RPMI8226 (cell line): ENCODE measurements at regions not wholly inside any gene's neighbourhood (a gene's known extent, or its start where the extent isn't known, plus 50 kb on each side); places are given as distances from the start of the nearest gene placed in this dataset.

Experiments
- DNase-seq: peaks from one replicate; pipeline ENCODE4 v3.0.0-alpha.2; 2015

DNA sequence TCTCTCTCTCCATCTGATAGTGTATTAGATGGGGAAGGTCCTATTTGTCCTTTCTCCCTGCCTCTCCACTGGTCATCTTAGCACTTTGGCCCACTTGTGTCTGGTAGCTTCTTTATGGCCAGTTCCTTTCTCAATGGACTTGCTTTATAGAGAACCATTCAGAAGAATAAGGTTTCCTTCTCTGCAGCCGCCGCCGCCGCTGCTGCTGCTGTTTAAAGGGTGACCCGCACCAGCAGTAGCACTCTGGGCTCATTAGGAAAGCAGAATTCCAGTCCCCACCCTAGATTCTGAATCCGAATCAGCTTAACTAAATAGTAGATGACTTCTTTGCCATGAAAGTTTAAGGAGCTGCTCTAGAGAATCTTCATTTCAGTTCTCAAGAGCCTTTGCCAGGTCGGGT lies 490.2 kb downstream of the FOXO1 start:
- DNase-seq: no peak

DNA sequence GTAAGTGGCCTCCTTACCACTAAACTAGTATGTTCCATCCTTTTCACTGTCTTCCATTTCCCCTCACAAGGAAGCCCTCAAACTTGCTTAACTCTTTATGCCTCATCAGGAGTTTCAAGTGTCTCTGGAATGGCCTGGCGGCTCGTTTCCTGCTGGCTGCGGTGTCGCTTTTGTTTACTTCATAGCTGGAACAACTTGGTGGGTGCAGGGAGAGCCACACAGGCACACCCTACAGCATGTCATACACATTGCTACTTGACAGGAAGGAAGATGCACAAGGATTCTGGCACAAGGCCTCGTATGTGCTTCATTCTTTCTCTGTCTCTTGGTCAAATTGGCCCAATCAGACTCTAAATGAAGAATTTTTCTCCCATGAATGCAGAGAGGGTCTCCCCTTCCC lies 488.3 kb downstream of the FOXO1 start:
- no peak for DNase-seq

DNA sequence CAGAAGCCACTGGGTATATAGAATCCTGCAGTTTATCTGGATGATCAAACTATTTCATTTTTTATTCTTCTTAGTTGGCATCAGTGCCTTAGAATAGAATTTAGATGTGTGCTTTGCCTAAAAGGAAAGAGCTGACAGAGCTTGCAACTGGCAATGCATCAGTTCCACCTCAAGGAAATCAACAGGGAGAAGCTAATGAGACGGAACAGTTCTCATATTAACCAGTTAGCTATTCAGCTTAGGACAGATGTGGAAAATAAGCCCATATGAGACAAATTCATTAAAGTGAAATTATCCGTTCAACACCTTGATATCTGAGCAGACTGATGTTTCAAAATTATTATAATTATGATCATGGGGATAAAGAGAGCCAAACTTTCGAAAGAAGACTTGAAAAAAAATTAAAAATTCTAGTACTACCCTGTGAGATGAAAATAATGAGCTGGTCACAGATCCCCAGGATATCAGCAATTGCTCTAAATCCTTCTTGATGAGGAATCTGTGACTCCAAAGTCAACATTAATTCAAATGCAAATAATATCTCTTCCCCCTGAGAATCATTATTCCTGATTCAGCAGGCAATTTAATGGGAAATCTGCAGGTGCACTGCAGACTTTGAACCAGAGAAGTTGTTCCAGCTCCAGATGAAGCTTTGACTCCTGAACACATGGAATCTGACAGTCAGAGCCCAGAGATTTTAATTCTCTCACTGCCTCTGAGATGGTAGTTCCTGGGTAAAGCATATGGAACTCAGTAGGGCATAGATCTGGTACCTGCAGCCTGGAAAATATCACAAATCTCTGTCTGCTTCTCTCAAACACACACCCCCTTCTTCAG lies 486.8 kb downstream of the FOXO1 start:
- no peak for DNase-seq

DNA sequence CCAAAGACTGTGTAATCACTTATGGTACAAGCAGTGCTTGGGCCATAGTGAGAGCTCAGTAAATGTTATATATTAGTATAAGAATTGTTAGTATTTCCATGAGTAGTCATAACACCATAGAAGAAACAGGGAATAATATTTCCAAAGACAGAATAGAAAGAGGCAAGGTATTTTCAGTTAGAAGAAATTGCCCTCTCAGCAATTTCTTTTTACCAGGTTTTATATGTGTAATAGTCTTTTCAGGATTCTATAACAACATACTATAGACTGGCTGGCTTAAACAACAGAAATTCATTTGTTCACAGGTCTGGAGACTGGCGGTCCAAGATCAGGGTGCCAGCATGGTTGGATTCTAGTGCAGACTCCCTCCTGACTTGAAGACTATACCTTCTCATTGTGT lies 485.7 kb downstream of the FOXO1 start:
- DNase-seq: no peak

DNA sequence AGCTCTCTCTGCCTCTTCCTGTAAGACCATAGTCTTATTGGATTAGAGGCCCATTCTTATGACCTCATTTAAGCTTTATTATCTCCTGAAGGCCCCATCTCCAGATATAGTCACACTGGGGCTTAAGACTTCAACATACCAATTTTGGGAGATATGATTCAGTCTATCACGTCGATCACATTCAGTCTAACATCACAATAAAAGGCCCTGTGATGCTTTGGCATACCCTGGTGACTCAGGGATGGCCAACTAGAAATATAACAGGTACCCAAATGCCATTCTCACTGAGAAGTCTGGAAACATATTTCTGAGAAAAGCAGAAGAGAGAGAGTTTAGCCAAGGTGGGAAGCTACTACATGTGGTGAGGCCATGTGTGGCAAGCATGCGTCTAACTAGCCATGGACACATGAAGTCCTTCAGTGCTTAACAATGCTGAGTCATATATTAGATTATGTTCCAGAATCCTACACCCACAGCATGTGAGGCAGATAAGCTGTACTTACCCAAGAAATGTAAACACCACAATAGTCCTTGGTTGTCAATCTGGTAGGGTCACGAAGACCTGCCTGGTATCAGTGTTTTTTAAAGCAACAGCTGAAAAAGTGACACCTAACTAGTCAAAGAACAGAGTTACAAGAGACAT lies 485.1 kb downstream of the FOXO1 start:
- DNase-seq: no peak

DNA sequence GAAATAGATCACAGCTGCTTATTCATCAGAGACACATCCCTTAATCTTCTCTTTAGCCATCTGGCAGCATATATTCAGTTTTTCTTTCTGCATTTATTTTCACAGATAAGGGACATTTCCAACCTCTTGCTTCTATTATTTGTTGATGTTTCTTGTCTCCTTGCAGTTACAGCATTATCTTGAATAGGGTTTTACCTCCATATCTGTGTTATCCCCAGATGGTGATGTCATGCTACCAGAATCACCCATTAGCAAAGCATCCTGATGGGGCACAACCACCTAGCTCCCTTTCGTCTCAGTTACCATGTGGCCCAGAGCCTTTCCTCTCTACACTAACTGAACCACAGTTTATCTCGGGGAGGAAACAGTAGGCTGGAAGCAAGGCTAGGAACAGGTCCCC lies 483.9 kb downstream of the FOXO1 start:
- no peak for DNase-seq

DNA sequence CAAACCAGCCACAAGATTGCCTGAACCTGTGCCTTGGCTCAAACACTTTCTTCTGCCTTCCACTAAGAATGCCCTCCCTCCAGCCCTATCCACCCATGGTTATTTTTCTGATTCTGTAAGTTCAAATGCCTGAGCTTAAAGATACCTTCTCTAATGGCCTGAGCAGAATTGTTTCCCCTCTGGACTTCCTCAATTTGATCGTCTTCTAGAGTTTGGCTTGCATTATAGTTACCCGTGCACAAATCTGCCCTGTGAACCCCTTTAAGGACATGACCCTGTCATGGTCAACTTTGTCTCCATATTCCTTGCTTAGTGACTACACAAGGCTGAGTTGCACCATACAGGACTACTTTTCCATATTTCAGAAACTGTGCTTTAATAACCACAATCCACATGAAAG lies 481.0 kb downstream of the FOXO1 start:
- no peak for DNase-seq

DNA sequence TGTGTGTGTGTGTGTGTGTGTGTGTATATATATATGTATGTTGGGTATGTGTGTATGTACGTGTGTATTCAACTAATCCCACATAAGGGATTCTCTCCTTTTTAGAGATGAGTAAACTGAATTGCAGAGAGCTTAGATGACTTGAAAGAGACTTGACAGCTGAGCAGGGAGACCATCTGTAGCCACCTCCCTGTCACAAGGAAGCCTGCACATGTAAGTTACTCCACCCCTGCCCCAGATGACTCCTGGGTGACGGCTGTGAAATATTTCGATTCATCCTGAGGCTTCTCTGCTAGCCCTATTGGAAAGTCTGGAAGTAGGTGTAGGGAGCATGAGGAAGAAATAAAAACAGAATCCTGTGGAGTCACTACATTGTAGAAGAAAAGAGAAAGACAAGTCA lies 480.4 kb downstream of the FOXO1 start:
- DNase-seq: no peak

DNA sequence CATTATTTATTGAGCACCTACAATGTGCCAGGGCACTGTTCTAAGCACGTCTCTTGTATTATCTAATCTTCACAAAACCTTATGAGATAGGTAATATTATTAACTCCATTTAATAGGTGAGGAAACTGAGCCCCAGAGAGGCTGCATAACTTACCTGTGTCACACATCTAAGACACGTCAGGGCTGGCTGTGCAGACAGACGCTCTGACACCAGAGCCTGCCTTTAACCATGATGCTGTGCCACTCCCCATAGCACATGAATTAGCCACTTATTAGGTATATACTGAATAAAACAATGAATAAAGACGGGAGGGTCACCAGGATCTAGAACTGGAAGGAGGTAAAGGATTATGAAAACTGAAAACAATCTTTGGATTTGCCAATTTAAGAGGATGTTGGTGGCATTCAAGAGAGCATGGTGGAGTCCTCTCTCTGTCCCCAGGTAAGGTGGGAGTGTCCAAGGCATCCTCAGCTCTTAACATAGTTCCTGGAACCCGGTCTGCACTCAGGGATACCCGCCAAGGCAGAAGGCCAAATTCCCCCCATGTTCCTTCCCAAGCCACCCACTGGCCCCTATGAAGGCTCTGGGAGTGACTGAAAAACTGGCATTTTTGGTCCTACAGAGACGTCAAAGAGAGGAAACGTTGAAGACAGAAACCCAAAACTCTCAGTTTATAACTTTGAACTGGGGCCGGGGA lies 479.7 kb downstream of the FOXO1 start:
- no peak for DNase-seq

DNA sequence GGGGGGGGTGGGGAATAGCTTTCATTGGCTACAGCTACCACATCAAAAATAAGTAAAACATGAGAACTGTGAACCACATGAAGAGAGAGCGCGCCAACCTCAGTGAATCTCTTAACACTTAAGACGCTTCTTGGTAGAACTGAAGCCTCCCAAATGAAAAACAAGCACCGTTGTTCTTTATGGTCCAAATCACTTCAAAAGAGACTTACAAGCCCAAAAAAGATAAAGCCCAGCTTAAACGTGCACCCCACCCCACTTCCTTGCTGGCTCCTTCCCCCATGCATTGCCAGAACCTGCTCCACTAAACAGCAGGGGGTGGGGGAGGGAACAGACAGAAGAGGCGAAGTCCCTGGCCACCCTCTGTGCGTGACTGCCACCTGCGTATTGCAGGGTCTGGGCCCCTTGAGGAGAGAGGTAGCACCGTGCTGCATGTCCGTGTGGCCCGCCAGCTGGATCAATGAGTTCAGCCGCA lies 479.1 kb downstream of the FOXO1 start:
- no peak for DNase-seq

DNA sequence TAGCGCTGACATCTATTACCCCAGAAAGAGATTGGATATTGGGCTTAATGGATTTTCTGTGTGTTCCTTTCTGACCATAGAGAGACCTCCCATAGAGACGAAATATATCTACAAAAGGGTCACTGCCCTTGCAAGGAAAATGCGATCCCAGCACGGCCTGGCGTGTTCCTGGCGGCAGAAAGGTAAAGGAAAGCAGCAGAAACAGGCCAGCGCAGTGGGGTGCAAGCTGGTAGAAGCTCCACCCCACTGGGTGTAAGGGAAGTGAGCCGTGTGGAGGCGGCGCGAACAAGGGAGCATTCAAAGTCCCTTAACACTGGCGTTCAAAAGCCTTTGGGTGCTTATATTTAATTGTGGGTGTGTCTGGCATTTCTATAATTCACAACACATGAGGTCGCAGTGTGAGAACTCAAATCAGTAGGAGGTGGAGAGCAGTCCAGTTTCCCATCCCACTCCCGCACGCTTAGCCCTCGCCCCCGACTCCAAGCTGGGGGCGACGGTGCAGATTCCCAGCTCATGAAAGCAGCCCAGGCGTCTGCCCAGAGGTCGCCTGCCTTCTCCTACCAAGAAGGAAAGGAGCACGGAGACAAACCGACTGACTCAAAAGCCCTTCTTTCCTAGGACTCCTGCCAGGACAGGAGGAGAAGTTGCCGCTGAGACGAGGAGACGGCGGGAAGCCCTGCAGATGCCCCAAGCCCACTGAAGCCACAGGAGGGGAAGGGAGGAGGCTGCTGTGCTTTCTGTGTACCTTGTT lies 478.4 kb downstream of the FOXO1 start:
- no peak for DNase-seq

DNA sequence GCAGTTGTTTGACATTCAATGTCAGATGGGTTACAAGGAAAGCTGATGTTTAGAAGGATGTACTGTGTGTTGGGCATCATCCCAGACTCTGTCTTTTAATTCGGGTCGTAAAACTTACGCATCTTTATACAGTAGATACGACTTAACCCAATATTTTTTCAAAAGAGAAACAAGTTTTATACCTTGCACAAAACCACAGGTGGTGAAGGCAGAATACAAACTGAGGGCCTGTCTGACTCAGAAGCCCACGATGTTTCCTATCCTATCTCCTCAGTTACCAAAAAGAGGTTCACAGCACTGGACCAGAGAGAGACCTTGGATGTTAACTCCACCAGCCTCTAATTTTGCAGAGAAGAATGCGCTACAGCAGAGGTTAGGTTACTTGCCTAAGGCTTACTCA lies 477.0 kb downstream of the FOXO1 start:
- DNase-seq: no peak

DNA sequence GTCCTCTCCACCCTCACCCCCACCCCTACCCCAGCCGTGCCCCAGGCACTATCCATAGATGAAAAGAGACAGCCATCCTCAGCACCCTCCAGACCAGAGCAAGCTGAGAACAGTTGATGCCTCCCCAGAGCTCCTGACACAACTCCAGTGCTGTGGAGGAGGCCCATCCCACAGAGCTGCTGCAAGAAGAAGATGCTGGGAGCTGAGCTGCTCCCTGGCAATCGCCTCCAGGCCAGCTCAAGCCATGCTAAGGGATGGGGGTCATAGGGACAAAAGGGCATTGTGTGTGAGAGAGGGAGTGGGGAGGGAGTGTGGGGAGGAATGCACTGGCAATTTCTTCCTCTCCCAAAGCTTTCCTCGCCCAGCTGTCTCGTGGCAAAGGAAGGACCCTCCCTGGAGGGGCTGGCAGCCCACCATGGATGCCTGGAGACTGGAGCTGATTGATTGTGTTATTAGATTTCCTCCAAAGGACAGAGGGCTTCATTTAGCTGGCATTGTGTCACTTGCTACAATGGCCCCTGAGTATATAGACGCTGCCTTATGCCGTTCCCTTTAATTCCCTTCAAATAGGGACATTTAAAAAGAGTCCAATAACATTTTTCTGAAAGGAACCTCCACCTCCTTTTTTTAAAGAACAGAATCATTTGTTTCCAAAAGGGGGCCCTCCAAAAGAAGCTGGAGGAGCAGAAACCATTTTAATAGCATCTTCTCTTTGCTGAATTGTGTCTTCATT lies 476.4 kb downstream of the FOXO1 start:
- DNase-seq: no peak

DNA sequence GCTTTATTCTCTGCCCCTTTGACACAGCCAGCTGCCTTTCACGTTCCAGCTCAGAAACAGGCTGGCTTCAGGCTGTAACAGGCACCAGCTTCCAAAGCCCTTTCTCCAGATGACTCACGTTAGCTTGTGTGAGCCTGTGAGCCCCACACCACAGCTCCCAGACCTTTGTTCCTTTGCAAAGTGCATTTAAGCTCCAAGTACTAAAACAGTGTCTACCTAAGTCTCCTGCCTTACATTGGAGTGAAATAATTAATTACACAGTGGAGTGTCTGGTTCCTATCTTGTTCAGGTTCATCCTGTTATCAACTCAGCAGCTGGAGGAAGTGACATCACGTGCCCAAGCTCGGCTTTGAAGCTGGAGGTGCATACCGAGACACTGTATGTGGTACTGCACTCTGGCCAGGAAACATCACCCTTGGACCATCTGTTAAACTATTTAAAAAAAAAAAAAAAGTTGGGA lies 475.8 kb downstream of the FOXO1 start:
- no peak for DNase-seq

DNA sequence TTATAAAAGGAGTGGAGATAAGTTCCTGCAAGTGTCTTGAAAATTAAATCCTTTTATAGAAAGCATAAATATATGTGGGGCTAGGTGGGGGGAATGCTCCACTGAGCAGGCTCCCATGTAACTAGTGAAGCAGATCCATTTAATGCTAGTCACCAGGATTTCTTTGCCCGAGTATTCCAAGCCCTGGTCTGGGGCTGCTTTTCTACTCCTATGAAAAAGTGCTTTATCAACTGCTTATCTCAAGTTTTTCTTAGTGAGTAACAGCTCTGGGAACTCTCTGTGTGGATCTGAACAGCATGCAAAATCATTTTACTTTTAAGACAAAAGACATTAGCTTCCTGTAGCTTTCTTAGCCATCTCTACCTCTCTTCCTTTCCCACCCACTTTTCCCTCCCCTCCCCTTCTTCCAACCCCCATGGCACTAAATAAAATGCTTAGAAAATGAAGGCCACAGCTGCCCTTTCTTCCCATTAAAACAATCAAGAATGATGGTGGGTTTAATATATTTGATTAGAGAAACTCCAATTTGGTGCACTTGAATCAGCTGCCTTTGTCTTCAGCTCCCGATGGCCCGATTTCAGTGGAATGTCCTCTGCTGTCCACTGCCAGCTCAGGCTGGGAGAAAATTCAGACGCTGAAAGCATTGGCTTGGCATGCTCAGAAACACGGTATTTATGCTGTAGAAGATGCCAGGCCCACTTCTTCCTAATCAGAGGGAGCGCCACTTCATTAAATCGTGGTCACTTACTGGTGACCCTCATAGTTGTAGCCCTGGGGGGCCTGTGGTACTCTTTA lies 475.1 kb downstream of the FOXO1 start:
- no peak for DNase-seq

DNA sequence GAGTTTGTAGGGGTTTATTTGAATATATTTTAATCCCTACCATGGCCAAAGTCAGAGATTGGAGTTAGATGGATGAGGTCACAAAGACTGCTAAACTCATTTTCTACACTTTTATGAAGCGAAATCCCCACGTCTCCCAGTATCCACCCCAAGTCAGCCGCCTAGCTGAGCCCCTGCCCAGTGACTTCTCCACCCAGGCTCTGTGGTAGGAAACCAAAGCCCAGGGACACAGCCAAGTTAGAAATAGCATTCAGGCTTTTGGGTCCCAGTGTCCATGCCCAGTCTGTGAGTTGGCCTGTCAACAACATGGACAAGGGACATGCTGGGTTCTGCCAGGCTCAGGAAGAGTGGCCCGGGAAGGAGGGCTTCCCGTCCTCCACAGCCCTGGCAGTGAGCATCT lies 474.0 kb downstream of the FOXO1 start:
- no peak for DNase-seq

DNA sequence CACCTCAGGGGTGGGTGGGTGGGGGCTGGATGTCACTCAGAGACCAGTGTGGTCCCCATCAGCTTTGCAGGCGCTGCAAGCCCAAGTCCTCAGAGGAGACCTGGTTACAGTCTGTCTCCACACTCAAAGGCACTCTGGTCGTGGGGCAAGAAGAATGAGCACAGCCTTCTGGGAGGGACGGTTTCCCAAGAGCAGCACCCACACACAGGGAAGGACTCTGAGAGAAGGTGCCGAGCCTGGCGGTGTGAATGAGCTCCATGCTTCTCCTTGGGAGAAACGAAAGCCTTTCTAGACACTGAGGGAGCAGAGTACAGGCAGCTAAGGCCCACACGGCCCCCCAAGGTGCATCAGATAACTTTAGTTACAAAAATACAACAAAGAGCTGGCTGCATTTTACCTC lies 473.6 kb downstream of the FOXO1 start:
- DNase-seq: no peak

DNA sequence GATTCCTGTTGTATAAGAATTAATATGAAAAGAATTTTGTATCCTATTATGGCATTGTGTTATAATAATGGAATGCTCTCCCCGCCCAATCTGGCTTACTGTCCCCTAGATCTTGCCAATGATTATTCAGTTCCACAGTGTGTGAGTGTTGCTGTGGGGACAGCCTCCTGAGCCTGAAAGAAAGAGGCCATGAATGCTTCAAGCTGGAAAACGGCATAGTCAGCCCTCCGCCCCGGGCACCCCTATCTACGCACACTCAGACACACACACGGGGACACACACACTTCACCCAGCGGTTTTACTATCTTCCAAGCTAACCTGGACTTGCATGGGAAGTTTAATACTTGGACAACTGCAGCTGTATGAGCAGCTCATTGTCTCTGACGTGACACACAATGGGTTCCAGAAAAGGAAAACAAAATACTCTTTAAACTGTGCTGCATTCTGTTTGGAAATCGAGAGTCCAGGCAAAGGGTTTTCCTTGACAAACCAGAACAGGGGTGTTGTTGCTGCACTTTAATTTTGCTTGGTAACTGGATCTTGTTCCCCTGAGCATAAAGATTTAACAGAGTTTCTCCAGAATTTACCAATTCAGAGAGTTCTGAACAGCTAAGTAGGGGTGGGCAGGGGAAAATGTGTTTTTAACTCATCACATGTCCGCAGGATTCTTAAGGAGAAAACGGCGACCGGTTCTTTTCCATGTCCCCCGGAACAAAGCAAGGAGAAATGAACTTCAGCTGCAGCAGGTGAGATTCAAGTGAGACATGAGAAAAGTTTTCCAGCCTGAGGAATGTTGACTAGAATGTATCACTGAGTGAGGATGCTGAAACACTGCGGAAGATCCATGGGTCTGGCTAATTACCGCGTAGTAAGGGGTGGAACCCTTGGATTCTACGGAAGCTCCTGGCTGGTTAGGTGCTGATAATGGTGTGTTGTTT lies 472.9 kb downstream of the FOXO1 start:
- no peak for DNase-seq

DNA sequence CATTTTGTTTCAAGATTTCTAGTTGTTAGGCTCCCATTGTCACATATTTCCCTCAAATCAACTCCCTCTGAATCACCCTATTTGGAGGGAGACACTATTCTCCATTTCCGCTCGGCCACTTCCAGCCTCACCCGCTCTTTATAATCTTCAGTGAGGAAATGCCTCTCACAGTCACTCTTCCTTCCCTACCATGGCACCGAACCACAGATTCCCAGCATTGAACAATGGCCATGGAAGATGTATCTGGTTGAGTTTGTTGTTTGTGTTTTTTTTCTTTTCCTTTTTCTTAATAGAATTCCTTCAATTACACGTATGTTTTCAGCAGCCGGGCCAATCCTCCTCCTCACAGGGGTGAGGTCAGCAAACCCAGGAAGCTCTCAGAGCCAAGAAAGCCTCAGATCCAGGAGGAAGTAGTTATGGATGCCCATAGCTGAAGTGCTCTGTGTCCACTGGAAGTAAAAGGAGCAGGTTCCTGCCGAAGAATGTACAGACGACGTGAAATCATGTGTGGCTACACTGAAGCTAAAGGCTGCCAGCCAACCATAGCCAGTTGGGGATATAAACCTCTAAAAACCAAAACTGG lies 472.1 kb downstream of the FOXO1 start:
- DNase-seq: no peak

DNA sequence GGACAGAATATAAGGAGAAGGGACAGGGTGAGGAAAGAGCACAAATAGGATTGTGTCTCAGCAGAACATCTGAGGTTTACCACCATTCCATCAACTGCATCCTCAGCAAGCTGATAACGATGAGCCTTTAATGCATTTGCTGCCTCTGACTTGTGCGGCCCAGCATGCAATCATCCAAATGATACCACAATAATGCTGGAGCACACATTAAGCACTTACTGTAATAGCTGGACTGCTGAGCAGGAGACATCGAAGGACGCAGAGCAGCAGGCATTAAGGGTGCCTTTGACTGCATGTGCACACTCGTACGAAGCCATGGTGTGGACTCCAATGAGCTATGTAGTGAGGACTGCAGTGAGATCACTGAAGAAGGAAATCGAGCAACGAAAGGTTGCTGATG lies 469.4 kb downstream of the FOXO1 start:
- no peak for DNase-seq
